K562 (cell line): ENCODE measurements at regions not wholly inside any gene's neighbourhood (a gene's known extent, or its start where the extent isn't known, plus 50 kb on each side); places are given as distances from the start of the nearest gene placed in this dataset.

Source experiments
- BDP1 ChIP-seq: IDR thresholded peaks from 3 replicates; pipeline ENCODE4 v1.6.1; 2011; ENCODE audit not compliant: insufficient read length, insufficient read depth
- COPS2 ChIP-seq: fragments of 450-650 bp; conservative IDR thresholded peaks from 2 replicates; pipeline ENCODE4 v1.6.1; 2016; ENCODE audit warnings: mild to moderate bottlenecking, moderate library complexity
- TF ChIP-seq, protein P1 (sequence below): IDR thresholded peaks from 2 replicates; pipeline ENCODE4 v1.6.1; 2011; ENCODE audit warnings: borderline replicate concordance, low read depth, mild to moderate bottlenecking, moderate library complexity, low read length; ENCODE audit not compliant: insufficient read depth, poor library complexity, severe bottlenecking
- TF ChIP-seq, protein P2 (sequence below): sonication (generic); formaldehyde crosslinking; IDR thresholded peaks from 2 replicates; pipeline ENCODE4 v1.8.1; 2023; ENCODE audit warnings: missing genetic modification reagents, mild to moderate bottlenecking, borderline replicate concordance
- TF ChIP-seq, protein P3 (sequence below), 2 experiments: fragments of 450-650 bp; IDR thresholded peaks; 2 replicates each; pipeline ENCODE4 v1.6.1; 2016

DNA sequence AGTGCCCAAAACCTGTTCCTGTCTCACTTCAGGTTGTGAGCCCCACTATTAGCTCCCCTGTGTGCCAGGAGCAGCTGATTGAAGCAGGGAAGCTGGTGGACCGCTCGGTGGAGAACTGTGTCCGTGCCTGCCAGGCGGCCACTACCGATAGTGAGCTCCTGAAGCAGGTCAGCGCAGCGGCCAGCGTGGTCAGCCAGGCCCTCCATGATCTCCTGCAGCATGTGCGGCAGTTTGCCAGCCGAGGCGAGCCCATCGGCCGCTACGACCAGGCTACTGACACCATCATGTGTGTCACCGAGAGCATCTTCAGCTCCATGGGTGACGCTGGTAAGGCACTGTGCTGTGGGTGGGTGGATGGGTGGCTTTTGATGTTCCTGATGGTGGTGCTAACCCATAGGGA is 334.1 kb upstream of the TPM1 start (continued):
- TF ChIP-seq, protein P1, sequence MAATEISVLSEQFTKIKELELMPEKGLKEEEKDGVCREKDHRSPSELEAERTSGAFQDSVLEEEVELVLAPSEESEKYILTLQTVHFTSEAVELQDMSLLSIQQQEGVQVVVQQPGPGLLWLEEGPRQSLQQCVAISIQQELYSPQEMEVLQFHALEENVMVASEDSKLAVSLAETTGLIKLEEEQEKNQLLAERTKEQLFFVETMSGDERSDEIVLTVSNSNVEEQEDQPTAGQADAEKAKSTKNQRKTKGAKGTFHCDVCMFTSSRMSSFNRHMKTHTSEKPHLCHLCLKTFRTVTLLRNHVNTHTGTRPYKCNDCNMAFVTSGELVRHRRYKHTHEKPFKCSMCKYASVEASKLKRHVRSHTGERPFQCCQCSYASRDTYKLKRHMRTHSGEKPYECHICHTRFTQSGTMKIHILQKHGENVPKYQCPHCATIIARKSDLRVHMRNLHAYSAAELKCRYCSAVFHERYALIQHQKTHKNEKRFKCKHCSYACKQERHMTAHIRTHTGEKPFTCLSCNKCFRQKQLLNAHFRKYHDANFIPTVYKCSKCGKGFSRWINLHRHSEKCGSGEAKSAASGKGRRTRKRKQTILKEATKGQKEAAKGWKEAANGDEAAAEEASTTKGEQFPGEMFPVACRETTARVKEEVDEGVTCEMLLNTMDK, result no peak
- TF ChIP-seq, protein P2, sequence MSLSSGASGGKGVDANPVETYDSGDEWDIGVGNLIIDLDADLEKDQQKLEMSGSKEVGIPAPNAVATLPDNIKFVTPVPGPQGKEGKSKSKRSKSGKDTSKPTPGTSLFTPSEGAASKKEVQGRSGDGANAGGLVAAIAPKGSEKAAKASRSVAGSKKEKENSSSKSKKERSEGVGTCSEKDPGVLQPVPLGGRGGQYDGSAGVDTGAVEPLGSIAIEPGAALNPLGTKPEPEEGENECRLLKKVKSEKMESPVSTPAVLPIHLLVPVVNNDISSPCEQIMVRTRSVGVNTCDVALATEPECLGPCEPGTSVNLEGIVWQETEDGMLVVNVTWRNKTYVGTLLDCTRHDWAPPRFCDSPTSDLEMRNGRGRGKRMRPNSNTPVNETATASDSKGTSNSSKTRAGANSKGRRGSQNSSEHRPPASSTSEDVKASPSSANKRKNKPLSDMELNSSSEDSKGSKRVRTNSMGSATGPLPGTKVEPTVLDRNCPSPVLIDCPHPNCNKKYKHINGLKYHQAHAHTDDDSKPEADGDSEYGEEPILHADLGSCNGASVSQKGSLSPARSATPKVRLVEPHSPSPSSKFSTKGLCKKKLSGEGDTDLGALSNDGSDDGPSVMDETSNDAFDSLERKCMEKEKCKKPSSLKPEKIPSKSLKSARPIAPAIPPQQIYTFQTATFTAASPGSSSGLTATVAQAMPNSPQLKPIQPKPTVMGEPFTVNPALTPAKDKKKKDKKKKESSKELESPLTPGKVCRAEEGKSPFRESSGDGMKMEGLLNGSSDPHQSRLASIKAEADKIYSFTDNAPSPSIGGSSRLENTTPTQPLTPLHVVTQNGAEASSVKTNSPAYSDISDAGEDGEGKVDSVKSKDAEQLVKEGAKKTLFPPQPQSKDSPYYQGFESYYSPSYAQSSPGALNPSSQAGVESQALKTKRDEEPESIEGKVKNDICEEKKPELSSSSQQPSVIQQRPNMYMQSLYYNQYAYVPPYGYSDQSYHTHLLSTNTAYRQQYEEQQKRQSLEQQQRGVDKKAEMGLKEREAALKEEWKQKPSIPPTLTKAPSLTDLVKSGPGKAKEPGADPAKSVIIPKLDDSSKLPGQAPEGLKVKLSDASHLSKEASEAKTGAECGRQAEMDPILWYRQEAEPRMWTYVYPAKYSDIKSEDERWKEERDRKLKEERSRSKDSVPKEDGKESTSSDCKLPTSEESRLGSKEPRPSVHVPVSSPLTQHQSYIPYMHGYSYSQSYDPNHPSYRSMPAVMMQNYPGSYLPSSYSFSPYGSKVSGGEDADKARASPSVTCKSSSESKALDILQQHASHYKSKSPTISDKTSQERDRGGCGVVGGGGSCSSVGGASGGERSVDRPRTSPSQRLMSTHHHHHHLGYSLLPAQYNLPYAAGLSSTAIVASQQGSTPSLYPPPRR (CRISPR knock-in tag), result no peak
- TF ChIP-seq COPS2 (no peak), BDP1 (no peak)
- TF ChIP-seq, protein P3, sequence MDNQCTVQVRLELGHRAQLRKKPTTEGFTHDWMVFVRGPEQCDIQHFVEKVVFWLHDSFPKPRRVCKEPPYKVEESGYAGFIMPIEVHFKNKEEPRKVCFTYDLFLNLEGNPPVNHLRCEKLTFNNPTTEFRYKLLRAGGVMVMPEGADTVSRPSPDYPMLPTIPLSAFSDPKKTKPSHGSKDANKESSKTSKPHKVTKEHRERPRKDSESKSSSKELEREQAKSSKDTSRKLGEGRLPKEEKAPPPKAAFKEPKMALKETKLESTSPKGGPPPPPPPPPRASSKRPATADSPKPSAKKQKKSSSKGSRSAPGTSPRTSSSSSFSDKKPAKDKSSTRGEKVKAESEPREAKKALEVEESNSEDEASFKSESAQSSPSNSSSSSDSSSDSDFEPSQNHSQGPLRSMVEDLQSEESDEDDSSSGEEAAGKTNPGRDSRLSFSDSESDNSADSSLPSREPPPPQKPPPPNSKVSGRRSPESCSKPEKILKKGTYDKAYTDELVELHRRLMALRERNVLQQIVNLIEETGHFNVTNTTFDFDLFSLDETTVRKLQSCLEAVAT (IDR thresholded peaks at IDR 0.05), result no peak
